HFF-Myc (cell line): ENCODE measurements at regions not wholly inside any gene's neighbourhood (a gene's known extent, or its start where the extent isn't known, plus 50 kb on each side); places are given as distances from the start of the nearest gene placed in this dataset.

ENCODE experiments used
- DNase-seq: peaks from one replicate; pipeline ENCODE4 v3.0.0-alpha.2; 2011; ENCODE audit warnings: low read depth; ENCODE audit errors: extremely low read depth
- H3K4me3 ChIP-seq: replicated peaks from 2 replicates; pipeline ENCODE4 v1.5.1; 2011; ENCODE audit warnings: low read depth, mild to moderate bottlenecking, control low read depth, low read length
- TF ChIP-seq, protein P1 (sequence below): IDR thresholded peaks from 2 replicates; pipeline ENCODE4 v1.5.1; 2012; ENCODE audit warnings: mild to moderate bottlenecking, low read depth, low read length, control low read depth; ENCODE audit errors: missing control alignments

DNA sequence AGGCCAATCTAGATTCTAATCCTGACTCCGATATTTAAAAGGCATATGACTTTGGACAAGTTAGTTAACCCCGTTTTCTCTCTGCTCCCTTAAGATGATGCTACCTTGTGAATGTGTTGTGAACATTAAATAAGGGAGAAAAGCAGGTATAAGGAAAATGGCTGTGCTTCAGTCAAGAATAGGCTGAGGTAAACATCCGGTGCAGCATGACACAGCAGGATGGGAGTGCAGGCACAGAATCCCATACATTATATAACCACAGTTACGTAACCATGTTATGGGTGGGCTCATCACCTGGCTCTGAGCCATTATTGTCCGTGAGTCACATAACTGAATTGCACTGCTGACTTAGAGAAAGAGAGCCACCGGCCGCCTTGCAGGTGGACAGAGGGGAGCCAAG lies 382.2 kb upstream of the ANO5 start:
- TF ChIP-seq, protein P1, sequence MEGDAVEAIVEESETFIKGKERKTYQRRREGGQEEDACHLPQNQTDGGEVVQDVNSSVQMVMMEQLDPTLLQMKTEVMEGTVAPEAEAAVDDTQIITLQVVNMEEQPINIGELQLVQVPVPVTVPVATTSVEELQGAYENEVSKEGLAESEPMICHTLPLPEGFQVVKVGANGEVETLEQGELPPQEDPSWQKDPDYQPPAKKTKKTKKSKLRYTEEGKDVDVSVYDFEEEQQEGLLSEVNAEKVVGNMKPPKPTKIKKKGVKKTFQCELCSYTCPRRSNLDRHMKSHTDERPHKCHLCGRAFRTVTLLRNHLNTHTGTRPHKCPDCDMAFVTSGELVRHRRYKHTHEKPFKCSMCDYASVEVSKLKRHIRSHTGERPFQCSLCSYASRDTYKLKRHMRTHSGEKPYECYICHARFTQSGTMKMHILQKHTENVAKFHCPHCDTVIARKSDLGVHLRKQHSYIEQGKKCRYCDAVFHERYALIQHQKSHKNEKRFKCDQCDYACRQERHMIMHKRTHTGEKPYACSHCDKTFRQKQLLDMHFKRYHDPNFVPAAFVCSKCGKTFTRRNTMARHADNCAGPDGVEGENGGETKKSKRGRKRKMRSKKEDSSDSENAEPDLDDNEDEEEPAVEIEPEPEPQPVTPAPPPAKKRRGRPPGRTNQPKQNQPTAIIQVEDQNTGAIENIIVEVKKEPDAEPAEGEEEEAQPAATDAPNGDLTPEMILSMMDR = no peak
- DNase-seq = no peak
- no peak overlapping the region for H3K4me3 ChIP-seq

DNA sequence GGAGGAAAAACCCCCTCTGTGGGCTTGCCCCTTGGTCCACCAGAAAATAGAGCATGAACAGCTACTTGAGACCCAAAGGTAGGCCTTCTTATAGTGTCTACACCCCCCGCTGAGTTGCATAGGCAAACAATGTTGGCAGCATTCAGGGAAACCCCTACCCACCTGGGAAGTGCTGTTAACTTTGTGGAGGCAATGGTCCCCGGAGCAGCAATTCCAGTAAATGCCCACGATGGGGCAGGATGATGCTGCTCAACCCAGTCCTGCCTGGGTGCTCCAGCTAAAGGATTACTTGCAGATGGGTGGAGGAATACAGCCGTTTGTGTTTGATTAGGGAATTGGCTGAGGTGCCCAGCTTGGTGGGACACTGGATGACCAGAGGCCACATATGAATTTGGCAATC lies 381.3 kb upstream of the ANO5 start:
- TF ChIP-seq, protein P1 = no peak

DNA sequence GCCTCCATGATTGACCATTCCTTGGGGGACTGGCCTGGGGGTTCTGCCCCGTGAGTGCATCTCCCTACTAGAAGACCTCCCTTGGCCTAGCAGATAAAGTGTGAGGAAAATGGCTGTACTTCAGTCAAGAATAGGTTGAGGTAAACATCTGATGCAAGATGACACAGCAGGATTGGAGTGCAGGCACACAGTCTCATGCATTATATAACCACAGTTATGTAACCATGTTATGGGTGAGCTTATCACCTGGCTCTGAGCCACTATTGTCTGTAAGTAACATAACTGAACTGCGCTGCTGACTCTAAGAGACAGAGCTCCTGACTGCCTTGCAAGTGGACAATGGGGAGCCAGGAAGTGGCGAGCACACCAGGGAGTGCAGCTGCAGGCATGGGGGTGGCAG lies 378.7 kb upstream of the ANO5 start:
- TF ChIP-seq, protein P1 = no peak
- DNase-seq = no peak
- no peak overlapping the region for H3K4me3 ChIP-seq

More for the DNA sequence above, 381.3 kb upstream of the ANO5 start:
- no peak overlapping the region for H3K4me3 ChIP-seq
- DNase-seq = no peak

DNA sequence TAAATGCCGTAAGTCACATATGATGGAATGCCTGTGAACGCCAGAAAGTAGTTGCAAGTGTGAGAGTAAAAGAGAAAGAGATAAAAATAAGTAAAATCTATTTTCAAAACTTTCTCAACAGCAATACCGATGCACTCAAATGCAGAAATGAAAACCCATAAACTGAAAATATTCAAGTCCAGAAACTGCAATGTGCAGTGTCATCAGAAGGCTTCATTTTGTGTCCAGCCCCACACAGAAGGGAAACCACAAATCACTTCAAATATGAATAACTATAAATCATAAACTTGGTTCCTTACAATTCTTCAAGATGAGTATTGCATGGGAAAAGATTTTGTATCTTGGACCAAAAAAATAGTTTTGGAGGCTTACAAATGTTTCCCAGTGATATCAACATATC lies 375.2 kb upstream of the ANO5 start:
- DNase-seq = no peak
- TF ChIP-seq, protein P1 = no peak
- no peak overlapping the region for H3K4me3 ChIP-seq

DNA sequence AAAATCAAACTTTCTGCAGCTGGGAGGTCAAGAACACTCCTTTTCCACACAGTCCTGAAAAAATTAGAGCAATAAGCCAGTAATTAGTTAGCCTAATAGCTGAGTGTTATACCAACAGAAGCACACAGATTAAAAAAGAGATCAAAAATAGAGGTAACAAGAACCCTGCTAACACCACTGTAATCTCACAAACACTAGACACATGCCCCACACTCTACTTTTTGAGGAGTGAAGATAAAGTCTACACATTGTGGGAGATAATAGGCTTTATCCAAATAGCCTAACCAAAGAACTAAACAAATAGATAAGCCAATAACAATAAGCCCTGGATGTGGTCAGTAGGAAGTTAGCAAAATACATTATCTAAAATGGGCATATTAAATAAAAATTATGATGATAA lies 372.7 kb upstream of the ANO5 start:
- no peak overlapping the region for H3K4me3 ChIP-seq
- no peak for DNase-seq
- TF ChIP-seq, protein P1 = no peak

DNA sequence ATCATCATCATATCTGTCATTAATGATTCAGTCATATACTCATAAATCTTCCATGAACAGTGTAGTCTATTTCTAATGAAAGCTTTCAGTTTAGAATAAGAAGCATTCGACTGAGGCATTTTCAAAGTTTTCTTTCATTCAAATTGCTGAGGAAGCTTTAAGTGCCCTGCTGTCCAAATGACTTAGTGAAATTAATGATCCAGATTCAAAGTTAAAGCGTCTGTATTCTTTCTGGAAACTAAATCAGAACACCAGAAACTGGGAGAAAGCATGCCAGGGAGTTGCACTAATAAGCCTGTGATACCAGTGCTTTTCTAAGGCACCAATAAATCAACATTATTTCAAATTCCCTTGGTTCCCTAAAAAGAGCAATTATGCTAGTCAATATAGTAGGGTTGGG lies 367.8 kb upstream of the ANO5 start:
- no peak for DNase-seq
- H3K4me3 ChIP-seq = no peak overlapping the region
- TF ChIP-seq, protein P1 = no peak

DNA sequence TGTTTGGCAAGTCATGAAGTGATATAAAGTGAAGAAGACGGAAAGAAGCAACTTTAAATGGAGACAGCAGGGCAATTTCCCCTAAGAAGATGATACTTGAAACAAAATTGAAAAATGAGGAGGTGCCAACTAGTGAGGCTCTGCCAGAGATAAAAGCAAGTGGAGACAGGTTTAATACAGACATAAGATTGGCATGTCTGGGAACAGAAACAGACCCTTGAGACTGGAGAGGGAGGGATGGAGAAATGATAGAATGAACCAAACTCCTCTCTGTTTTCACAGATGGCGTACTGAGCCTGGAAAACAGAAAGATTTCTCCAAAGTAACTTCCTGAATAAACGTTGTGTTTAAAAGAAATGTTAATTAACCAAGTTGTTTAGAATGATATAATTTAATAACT lies 354.5 kb upstream of the ANO5 start:
- DNase-seq = no peak

More for the DNA sequence above, 354.5 kb upstream of the ANO5 start:
- TF ChIP-seq, protein P1 = no peak
- no peak overlapping the region for H3K4me3 ChIP-seq
